Osteocyte (in vitro differentiated cells): ENCODE measurements at regions not wholly inside any gene's neighbourhood (a gene's known extent, or its start where the extent isn't known, plus 50 kb on each side); places are given as distances from the start of the nearest gene placed in this dataset.

Experiments used
- DNase-seq: peaks from one replicate; pipeline ENCODE4 v3.0.0; 2021; ENCODE audit warnings: mixed read lengths; ENCODE audit not compliant: unreplicated experiment; ENCODE audit errors: extremely low spot score
- H3K27ac Mint-ChIP-seq: one replicate; pipeline ENCODE4 v1.8.0; 2021; ENCODE audit warnings: mild to moderate bottlenecking, mixed read lengths; ENCODE audit not compliant: unreplicated experiment
- H3K27me3 Mint-ChIP-seq: one replicate; pipeline ENCODE4 v1.8.0; 2021; ENCODE audit warnings: mixed read lengths; ENCODE audit not compliant: unreplicated experiment
- H3K36me3 Mint-ChIP-seq: one replicate; pipeline ENCODE4 v1.8.0; 2021; ENCODE audit warnings: mixed read lengths; ENCODE audit not compliant: unreplicated experiment
- H3K4me1 Mint-ChIP-seq: one replicate; pipeline ENCODE4 v1.8.0; 2021; ENCODE audit warnings: mixed read lengths; ENCODE audit not compliant: unreplicated experiment
- H3K4me3 Mint-ChIP-seq: one replicate; pipeline ENCODE4 v1.8.0; 2021; ENCODE audit warnings: mild to moderate bottlenecking, moderate library complexity, mixed read lengths; ENCODE audit not compliant: unreplicated experiment
- H3K9me3 Mint-ChIP-seq: one replicate; pipeline ENCODE4 v1.8.0; 2021; ENCODE audit warnings: mixed read lengths; ENCODE audit not compliant: unreplicated experiment
- CTCF ChIP-seq: fragments of 200-600 bp; sonication (generic); IDR thresholded peaks from 2 replicates; pipeline ENCODE4 v1.5.0; 2021; ENCODE audit warnings: antibody characterized with exemption, mild to moderate bottlenecking, moderate library complexity

- Mint-ChIP-seq H3K27me3 (no peaks in the 10 kb centered on the region), H3K36me3 (no peaks in the 10 kb centered on the region), H3K9me3 (peaks cover 22% of the 10 kb centered on the region), H3K4me1 (no peaks in the 10 kb centered on the region), H3K27ac (no peak overlapping the region), H3K4me3 (no peak overlapping the region)
- no peak for DNase-seq
- TF ChIP-seq CTCF, result no peak
These were observed 509.6 kb upstream of the RAB6C start for GRCh38 chr2:129469871-129470270.

- H3K9me3 Mint-ChIP-seq, result peaks cover 15% of the 10 kb centered on the region
- DNase-seq, result no peak
These were observed 500.5 kb upstream of the RAB6C start for GRCh38 chr2:129478902-129479517.

GRCh38 chr2:129479892-129480291 is 499.6 kb upstream of the RAB6C start:
- no peak overlapping the region for H3K27ac Mint-ChIP-seq
- TF ChIP-seq CTCF, result no peak
- H3K36me3 Mint-ChIP-seq, result no peaks in the 10 kb centered on the region
- H3K4me1 Mint-ChIP-seq, result no peaks in the 10 kb centered on the region
- peaks cover 13% of the 10 kb centered on the region for H3K9me3 Mint-ChIP-seq
- no peaks in the 10 kb centered on the region for H3K27me3 Mint-ChIP-seq
- H3K4me3 Mint-ChIP-seq, result no peak overlapping the region
- no peak for DNase-seq

More at GRCh38 chr2:129478902-129479517, 500.5 kb upstream of the RAB6C start:
- no peak overlapping the region for H3K4me3 Mint-ChIP-seq
- no peaks in the 10 kb centered on the region for H3K27me3 Mint-ChIP-seq
- no peaks in the 10 kb centered on the region for H3K36me3 Mint-ChIP-seq
- H3K27ac Mint-ChIP-seq, result no peak overlapping the region
- TF ChIP-seq CTCF, result no peak
- no peaks in the 10 kb centered on the region for H3K4me1 Mint-ChIP-seq

- H3K27ac Mint-ChIP-seq, result no peak overlapping the region
- no peak for TF ChIP-seq CTCF
These were observed 498.7 kb upstream of the RAB6C start for GRCh38 chr2:129480790-129481189.

GRCh38 chr2:129481306-129482219 is 497.9 kb upstream of the RAB6C start:
- TF ChIP-seq CTCF, result no peak
- no peak overlapping the region for H3K4me3 Mint-ChIP-seq
- H3K27ac Mint-ChIP-seq, result no peak overlapping the region
- peak; percentile 48 for DNase-seq
- H3K27me3 Mint-ChIP-seq, result no peaks in the 10 kb centered on the region
- peaks cover 16% of the 10 kb centered on the region for H3K9me3 Mint-ChIP-seq
- no peaks in the 10 kb centered on the region for H3K4me1 Mint-ChIP-seq
- no peaks in the 10 kb centered on the region for H3K36me3 Mint-ChIP-seq

More at GRCh38 chr2:129480790-129481189, 498.7 kb upstream of the RAB6C start:
- no peak overlapping the region for H3K4me3 Mint-ChIP-seq
- DNase-seq, result no peak
- H3K9me3 Mint-ChIP-seq, result peaks cover 16% of the 10 kb centered on the region
- H3K4me1 Mint-ChIP-seq, result no peaks in the 10 kb centered on the region
- H3K27me3 Mint-ChIP-seq, result no peaks in the 10 kb centered on the region
- no peaks in the 10 kb centered on the region for H3K36me3 Mint-ChIP-seq
